Esophagus squamous epithelium (tissue), 4 donors: ENCODE measurements at regions not wholly inside any gene's neighbourhood (a gene's known extent, or its start where the extent isn't known, plus 50 kb on each side); places are given as distances from the start of the nearest gene placed in this dataset.

Source experiments
- POLR2A ChIP-seq, 4 donors: fragments of 450-650 bp; IDR thresholded peaks; one replicate each; pipeline ENCODE4 v1.6.1; 2017; ENCODE audit warnings: antibody characterized with exemption in 4 of 4, mild to moderate bottlenecking in 4 of 4, moderate library complexity in 3 of 4
- TF ChIP-seq, protein P1 (sequence below), 6 experiments: fragments of 450-650 bp in 4 of 6; fragments of 200-600 bp in 2 of 6; sonication (generic) in 2 of 6; IDR thresholded peaks; one replicate each; pipeline ENCODE4 v1.5.1; 2016 to 2019; ENCODE audit warnings: antibody characterized with exemption in 6 of 6, mild to moderate bottlenecking in 4 of 6, moderate library complexity in 4 of 6

DNA sequence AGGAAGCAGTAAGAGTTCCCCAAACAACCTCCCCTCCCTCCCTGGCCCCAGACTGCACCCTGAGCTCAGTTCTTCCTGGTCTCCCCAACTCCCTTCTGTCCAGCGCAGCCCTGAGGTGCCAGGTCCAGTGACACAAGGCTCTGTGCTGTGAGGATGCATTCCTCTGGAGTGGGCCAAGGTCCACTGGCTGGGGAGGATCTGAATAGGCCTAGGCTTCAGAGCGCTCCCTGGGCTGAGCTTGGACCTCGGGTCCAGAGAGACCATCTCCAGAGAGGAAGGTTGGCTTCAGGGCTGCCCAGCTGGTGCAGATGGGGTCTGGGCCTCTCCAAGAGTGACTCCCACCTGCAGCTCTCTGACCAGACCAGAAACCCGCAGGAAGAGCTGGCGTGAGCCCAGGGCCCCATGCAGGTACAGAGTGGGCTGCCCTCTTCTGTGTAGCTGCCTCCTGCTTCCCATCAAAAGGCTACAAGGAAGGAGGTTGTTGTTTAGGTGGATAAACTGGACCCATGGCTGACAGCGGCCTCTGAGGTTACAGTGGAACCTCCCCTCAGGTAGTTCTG lies 52.3 kb upstream of the MLN start:
- TF ChIP-seq, protein P1, sequence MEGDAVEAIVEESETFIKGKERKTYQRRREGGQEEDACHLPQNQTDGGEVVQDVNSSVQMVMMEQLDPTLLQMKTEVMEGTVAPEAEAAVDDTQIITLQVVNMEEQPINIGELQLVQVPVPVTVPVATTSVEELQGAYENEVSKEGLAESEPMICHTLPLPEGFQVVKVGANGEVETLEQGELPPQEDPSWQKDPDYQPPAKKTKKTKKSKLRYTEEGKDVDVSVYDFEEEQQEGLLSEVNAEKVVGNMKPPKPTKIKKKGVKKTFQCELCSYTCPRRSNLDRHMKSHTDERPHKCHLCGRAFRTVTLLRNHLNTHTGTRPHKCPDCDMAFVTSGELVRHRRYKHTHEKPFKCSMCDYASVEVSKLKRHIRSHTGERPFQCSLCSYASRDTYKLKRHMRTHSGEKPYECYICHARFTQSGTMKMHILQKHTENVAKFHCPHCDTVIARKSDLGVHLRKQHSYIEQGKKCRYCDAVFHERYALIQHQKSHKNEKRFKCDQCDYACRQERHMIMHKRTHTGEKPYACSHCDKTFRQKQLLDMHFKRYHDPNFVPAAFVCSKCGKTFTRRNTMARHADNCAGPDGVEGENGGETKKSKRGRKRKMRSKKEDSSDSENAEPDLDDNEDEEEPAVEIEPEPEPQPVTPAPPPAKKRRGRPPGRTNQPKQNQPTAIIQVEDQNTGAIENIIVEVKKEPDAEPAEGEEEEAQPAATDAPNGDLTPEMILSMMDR (IDR thresholded peaks at IDR 0.05), result no peak
- no peak for TF ChIP-seq POLR2A (IDR thresholded peaks at IDR 0.05)
